ENCODE measurements at regions not wholly inside any gene's neighbourhood (a gene's known extent, or its start where the extent isn't known, plus 50 kb on each side); places are given as distances from the start of the nearest gene placed in this dataset.

GRCh38 chr4:173871643-173872042 is 341.6 kb upstream of the HAND2 start:
- Mint-ChIP-seq H3K4me3 (ENCODE audit: unreplicated experiment) (no peak overlapping the region), H3K36me3 (ENCODE audit: low read depth) (no peaks in the 10 kb centered on the region), H3K9me3 (ENCODE audit: low read depth) (no peaks in the 10 kb centered on the region), H3K4me1 (ENCODE audit: low read depth) (no peaks in the 10 kb centered on the region), H3K27me3 (ENCODE audit: low read depth) (peaks cover 10% of the 10 kb centered on the region), H3K27ac (ENCODE audit: unreplicated experiment) (no peak overlapping the region)
- no peak for TF ChIP-seq CTCF (IDR thresholded peaks at IDR 0.05)
- DNase-seq (ENCODE audit: low spot score), result no peak

GRCh38 chr4:173866322-173867026 is 336.4 kb upstream of the HAND2 start:
- H3K27me3 Mint-ChIP-seq (ENCODE audit: low read depth), result peaks cover 5% of the 10 kb centered on the region
- H3K27ac Mint-ChIP-seq (ENCODE audit: unreplicated experiment), result no peak overlapping the region
- H3K9me3 Mint-ChIP-seq (ENCODE audit: low read depth), result peaks cover 14% of the 10 kb centered on the region
- H3K36me3 Mint-ChIP-seq (ENCODE audit: low read depth), result no peaks in the 10 kb centered on the region
- H3K4me3 Mint-ChIP-seq (ENCODE audit: unreplicated experiment), result no peak overlapping the region
- H3K4me1 Mint-ChIP-seq (ENCODE audit: low read depth), result no peaks in the 10 kb centered on the region
- no peak for DNase-seq (ENCODE audit: low spot score)
- TF ChIP-seq CTCF (IDR thresholded peaks at IDR 0.05), result no peak

GRCh38 chr4:173862754-173863153 is 332.7 kb upstream of the HAND2 start:
- H3K4me1 Mint-ChIP-seq (ENCODE audit: low read depth), result no peaks in the 10 kb centered on the region
- H3K9me3 Mint-ChIP-seq (ENCODE audit: low read depth), result peaks cover 16% of the 10 kb centered on the region
- no peak overlapping the region for H3K4me3 Mint-ChIP-seq (ENCODE audit: unreplicated experiment)
- no peaks in the 10 kb centered on the region for H3K36me3 Mint-ChIP-seq (ENCODE audit: low read depth)
- peaks cover 8% of the 10 kb centered on the region for H3K27me3 Mint-ChIP-seq (ENCODE audit: low read depth)
- no peak for DNase-seq (ENCODE audit: low spot score)
- TF ChIP-seq CTCF (IDR thresholded peaks at IDR 0.05), result no peak
- no peak overlapping the region for H3K27ac Mint-ChIP-seq (ENCODE audit: unreplicated experiment)

DNA sequence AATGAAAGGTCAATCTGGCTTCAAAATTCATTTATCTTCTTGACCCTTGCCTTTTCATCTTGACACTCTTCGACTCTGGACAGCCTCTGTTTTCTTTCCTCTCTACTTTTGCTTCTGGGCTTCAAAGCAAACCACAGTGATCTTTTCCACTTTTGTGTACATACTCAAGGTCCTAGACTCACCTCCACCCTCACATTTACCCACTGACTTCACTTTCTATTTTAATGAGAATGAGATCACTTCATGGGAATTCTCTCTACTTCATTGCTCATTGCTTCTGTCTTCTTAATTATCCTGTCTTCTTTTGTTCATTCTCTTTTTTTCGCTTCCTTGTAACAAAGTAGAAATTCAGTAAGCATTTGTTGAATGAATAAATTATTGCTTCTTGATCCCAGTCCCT is 330.1 kb upstream of the HAND2 start:
- Mint-ChIP-seq H3K27me3 (ENCODE audit: low read depth) (peaks cover 9% of the 10 kb centered on the region), H3K4me1 (ENCODE audit: low read depth) (no peaks in the 10 kb centered on the region), H3K4me3 (ENCODE audit: unreplicated experiment) (no peak overlapping the region), H3K36me3 (ENCODE audit: low read depth) (no peaks in the 10 kb centered on the region), H3K27ac (ENCODE audit: unreplicated experiment) (no peak overlapping the region), H3K9me3 (ENCODE audit: low read depth) (peaks cover 15% of the 10 kb centered on the region)
- no peak for TF ChIP-seq CTCF (IDR thresholded peaks at IDR 0.05)
- no peak for DNase-seq (ENCODE audit: low spot score)

- Mint-ChIP-seq H3K4me1 (ENCODE audit: low read depth) (no peaks in the 10 kb centered on the region), H3K36me3 (ENCODE audit: low read depth) (no peaks in the 10 kb centered on the region), H3K27ac (ENCODE audit: unreplicated experiment) (no peak overlapping the region), H3K4me3 (ENCODE audit: unreplicated experiment) (no peak overlapping the region), H3K27me3 (ENCODE audit: low read depth) (peaks cover 7% of the 10 kb centered on the region), H3K9me3 (ENCODE audit: low read depth) (peaks cover 7% of the 10 kb centered on the region)
- no peak for DNase-seq (ENCODE audit: low spot score)
- no peak for TF ChIP-seq CTCF (IDR thresholded peaks at IDR 0.05)
Observed at GRCh38 chr4:173859091-173859713, 329.2 kb upstream of the HAND2 start.

All from chondrocyte (in vitro differentiated cells).